Midbrain (tissue), 1 donor: ENCODE measurements at regions not wholly inside any gene's neighbourhood (a gene's known extent, or its start where the extent isn't known, plus 50 kb on each side); places are given as distances from the start of the nearest gene placed in this dataset.
"Not testable (repeated sequence)": the region's sequence is repeated elsewhere in the genome, so short reads cannot be mapped to it uniquely, and the experiment has no call there.

Experiments used
- DNase-seq: peaks from one replicate; lab custom pipeline; 2025; lab: John Stamatoyannopoulos, UW

GRCh38 chr15:87722941-87723691, 533.4 kb downstream of the NTRK3 start:
- DNase-seq, result no peak

- DNase-seq, result no peak
Observed at GRCh38 chr15:87720235-87720634, 536.3 kb downstream of the NTRK3 start.

- no peak for DNase-seq
Observed at GRCh38 chr15:87716422-87716821, 540.1 kb downstream of the NTRK3 start.

- no peak for DNase-seq
Observed at GRCh38 chr15:87715252-87715651, 541.3 kb downstream of the NTRK3 start.

DNA sequence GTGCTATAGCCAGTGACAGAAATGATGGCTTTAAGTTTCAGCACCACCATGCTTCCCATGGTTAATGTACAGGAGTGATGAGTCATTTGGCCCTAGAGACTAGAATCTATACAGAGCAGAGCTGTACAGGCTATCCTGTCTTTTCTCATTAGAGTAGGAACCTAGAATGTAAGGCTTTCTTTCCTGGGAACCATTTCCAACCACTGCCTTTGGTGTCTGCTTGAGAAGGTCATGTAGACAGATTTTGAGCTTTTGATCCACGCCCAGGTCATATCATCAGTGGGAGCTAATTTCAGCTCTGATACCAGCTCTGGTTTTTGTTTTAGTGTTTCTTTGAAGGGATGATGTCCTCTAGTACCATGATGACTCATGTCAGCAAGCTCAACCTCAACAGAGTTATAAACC, 543.1 kb downstream of the NTRK3 start:
- no peak for DNase-seq

- DNase-seq, result no peak
Observed at GRCh38 chr15:87712211-87712610, 544.3 kb downstream of the NTRK3 start.

DNA sequence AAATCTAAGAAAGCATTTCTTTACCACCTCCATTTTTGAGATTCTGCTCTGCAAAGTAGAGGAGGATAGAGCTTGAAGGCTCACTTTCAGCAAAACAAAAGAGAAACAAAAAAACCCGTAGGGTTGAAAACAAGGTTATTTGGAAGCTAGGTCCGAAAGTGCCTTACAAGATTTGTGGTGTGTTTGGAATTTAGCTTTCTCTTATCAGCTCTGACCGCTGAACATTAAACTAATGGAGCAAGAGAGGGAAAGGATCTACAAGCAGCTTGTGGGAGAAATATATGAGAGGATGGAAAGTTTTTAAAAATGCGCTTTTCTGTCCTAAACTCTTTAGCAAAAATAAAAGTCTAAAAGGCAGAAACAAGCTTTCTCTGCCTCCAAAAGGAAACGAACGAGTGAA, 545.5 kb downstream of the NTRK3 start:
- no peak for DNase-seq

DNA sequence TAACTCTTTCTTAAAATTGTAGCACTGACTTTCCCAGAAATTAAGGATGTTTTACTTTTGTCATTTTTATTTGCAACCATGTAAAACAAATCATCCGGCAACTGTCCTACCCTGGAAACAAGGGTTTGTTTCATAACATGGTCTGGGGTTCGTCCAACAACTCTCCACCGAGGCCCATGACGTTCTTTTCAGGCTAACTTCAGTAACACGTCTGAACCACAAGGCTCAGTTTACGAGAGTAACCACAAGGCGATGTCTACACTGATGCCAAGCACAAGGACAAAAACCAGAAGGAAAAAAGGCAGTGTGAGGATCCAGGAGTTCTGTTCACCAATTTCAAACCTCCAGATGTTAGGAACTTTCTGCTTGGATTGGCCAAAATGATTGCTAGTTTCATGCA, 546.1 kb downstream of the NTRK3 start:
- DNase-seq, result no peak

DNA sequence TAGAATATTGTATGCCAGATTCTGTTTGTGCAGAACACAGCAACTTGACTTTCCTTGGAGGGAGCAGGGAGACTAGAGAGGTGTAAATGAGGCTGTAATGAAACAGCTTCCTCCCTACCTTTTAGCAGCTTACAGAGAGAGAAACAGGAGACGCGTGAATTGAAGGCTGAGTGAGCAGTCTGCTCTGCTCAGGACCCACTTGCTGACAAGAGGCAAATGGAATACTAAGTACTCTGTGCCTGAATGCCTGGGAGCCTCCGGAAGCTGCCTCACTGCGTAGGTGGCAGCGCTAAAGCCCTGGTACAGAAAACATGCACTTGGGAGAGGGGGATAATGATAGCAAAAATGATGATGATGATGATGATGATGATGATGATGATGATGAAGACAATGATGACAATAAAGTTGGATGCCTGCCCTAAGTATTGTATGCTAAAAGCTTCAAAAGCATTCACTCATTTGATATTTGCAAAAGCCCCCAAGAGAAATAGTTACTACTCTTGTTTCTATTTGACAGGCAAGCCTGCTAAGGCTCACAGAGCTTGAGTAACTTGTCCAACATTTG, 548.9 kb downstream of the NTRK3 start:
- DNase-seq, result no peak

DNA sequence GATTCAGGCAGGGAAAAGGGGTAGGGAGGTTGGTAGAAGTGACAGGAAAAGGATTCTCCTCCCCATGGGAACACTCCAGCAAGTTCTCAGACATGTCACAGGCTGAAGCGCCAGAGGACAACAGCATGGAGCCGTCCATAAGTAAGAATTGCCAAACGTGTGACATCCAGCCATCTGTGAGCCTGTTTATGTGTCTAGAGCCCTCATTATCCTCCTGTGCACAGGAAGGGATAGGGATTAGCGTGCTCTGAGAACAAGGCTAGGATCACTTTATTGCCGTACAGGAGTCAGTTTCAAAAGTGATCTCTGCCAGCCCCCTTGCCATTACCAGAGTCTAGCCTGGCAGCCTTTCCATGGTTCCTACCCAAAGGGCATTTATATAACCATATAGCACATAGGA, 549.5 kb downstream of the NTRK3 start:
- DNase-seq, result no peak

DNA sequence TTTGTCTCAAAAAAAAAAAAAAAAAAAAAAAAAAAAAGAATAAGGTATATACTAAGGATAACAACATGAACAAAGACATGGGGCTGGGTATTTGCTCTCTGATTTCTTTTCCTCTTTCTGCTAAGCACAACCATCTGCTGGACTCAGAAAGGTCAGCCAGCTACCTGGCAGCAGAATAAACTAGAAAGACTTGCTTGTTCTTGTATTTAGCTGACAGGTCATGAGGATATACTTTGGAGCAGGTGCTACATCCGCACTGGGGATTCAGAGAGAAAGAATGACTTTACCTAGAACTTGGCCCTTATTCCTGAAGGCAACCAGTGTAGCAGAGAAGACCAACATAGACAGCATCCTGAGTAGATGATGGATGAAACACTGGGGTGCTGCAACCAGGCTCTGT, 550.5 kb downstream of the NTRK3 start:
- DNase-seq, result no peak

DNA sequence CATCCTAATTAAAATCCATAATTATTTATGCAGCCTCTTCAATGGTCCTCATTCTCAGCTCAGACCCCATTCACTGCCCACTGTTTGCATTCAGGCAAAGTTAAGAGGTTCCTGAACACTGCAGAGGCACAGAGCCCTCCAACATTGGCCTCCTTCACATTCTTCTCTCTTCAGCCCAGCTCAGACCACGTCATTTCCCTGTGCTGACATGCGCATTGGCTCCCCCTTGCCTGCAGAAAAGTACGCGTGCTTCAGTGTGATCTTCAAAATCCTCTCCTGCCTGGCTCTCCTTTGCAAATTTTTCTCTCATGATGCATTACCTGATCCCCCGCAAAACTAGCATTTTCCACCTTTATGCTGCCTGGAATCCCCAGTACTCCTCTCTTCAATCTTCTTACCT, 552.3 kb downstream of the NTRK3 start:
- no peak for DNase-seq

- DNase-seq, result no peak
Observed at GRCh38 chr15:87703327-87704111, 553.0 kb downstream of the NTRK3 start.

GRCh38 chr15:87702270-87702669, 554.3 kb downstream of the NTRK3 start:
- DNase-seq, result no peak

- DNase-seq, result not testable (repeated sequence)
Observed at GRCh38 chr15:87698467-87698866, 558.1 kb downstream of the NTRK3 start.

DNA sequence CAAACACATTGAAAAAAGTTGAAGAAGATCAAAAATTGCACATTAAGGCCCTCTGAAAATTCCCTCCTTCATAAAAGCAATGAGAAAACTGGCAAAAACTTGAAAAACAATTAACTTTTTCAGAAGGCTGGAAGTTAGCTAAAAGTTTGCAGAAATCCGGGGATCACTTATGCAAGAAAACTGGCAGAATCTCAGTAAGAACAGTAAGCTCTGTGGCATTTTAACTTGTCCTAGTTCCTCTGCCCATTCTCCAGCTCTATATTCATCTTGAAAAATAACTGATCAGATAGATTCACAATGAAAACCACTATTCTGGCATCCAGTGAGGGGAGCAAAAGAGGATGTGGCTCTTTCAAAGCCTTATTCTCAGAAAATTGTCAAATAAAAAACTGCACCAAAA, 566.8 kb downstream of the NTRK3 start:
- no peak for DNase-seq

- DNase-seq, result no peak
Observed at GRCh38 chr15:87687523-87687870, 569.0 kb downstream of the NTRK3 start.

DNA sequence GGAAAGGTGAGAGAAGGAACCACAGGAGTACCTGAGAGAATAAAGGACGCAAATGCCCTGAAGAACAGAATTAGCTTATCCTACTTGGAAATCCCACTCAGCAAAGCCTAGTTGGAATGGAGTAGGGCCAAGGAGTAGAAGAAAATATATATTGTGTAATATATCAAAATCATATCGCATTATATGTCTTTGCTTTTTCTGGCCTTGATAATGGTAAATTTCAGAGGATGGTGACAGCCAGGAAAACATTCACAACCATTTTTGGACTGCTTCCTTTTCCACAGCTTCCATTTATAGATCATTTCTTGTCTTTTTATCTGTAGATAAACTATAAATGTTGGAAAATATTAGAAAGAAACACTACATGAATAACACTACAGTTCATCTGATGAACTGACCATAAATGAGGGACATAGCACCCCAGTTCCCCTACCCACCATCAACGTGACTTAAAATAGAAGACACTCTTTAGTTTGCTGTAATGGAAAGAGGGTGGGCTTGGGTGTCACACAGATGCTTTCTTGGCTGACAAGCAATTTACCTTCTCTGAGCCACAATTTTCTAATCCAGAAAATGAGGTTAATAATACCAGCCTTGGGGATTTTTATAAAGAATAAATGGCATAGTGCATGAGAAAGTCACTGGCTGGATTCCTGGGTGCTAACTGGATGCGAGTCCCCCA, 569.6 kb downstream of the NTRK3 start:
- DNase-seq, result no peak

DNA sequence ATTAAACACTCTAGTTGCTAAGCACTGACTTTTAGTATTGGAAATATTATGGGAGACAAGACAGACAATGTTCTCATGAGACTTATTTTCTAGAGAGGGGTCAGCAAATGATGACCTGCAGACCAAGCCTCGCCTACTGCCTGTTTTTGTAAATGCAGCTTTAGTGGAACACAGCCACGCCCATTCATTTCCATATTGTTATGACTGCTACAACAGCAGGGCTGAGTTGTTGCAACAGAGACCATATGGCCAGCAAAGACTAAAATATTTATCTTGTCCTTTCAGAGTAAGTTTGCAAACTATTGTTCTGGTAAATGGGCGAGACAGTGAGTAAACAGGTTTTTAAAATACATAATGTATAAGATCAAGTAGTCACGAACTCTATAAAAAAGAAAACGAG, 570.2 kb downstream of the NTRK3 start:
- no peak for DNase-seq

GRCh38 chr15:87682527-87682926, 574.0 kb downstream of the NTRK3 start:
- no peak for DNase-seq

- no peak for DNase-seq
Observed at GRCh38 chr15:87681104-87681503, 575.4 kb downstream of the NTRK3 start.

DNA sequence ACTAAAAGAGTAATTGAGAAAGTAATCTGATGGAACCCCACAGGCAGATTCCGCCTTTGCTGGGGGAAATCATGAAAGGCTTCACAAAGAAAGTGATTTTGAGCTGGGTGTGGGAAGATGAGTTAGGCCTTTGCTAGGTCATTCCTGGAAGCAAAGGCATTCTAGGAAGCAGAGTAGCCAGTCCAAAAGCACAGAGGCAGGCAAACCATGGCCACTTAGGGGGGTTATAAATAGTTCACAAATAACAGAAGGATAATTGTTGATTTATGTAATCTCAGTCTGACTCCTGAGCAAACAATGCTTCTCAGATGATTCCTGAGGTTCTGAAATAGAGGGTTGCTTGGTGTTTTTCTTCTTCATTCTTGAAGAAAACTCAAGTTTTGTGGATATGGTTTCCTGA, 576.3 kb downstream of the NTRK3 start:
- no peak for DNase-seq

- DNase-seq, result no peak
Observed at GRCh38 chr15:87675271-87675670, 581.3 kb downstream of the NTRK3 start.
